Testis (tissue), 2 donors: ENCODE measurements at regions not wholly inside any gene's neighbourhood (a gene's known extent, or its start where the extent isn't known, plus 50 kb on each side); places are given as distances from the start of the nearest gene placed in this dataset.

ENCODE experiments used
- POLR2A ChIP-seq: fragments of 450-650 bp; IDR thresholded peaks from one replicate; pipeline ENCODE4 v1.6.1; 2017; ENCODE audit warnings: antibody characterized with exemption, mild to moderate bottlenecking, moderate library complexity
- TF ChIP-seq, protein P1 (sequence below), 3 experiments: fragments of 450-650 bp in 2 of 3; fragments of 200-600 bp in 1 of 3; sonication (generic) in 1 of 3; IDR thresholded peaks; one replicate each; pipeline ENCODE4 v1.5.1; 2016 to 2019; ENCODE audit warnings: antibody characterized with exemption in 3 of 3, mild to moderate bottlenecking in 2 of 3, moderate library complexity in 1 of 3

DNA sequence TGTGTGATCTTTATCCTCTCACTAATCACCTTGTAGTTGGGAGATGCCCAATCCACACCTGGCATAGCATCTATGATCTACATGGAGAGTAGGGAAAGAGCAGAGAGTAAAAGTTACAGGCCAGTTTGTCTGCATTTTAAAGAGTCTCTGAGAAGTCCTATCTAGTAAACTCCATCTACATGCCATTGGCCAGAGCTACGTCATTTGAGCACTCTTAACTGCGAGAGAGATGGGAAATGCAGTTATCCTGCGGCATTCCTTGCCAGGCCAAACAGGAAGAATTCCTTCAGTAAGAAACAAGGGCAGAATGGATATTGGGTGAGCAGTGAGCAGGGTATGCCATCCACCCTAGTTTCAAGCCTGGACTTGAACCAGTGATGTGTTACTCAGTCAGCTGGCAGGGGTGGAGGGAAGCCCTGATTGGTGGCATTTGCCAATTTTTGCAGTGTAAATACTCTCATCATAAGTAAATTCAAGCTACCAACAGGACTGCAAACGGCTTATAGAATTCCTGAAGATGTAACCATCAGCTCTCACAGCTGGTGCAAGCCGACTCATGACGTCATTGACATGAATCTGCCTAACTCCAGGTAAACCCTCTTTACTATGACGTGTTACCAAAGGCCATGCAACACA lies 156.8 kb upstream of the MSX2 start:
- TF ChIP-seq POLR2A: no peak
- TF ChIP-seq, protein P1, sequence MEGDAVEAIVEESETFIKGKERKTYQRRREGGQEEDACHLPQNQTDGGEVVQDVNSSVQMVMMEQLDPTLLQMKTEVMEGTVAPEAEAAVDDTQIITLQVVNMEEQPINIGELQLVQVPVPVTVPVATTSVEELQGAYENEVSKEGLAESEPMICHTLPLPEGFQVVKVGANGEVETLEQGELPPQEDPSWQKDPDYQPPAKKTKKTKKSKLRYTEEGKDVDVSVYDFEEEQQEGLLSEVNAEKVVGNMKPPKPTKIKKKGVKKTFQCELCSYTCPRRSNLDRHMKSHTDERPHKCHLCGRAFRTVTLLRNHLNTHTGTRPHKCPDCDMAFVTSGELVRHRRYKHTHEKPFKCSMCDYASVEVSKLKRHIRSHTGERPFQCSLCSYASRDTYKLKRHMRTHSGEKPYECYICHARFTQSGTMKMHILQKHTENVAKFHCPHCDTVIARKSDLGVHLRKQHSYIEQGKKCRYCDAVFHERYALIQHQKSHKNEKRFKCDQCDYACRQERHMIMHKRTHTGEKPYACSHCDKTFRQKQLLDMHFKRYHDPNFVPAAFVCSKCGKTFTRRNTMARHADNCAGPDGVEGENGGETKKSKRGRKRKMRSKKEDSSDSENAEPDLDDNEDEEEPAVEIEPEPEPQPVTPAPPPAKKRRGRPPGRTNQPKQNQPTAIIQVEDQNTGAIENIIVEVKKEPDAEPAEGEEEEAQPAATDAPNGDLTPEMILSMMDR (IDR thresholded peaks at IDR 0.05): no peak
